Mucosa of descending colon (tissue), 3 donors: ENCODE measurements at regions not wholly inside any gene's neighbourhood (a gene's known extent, or its start where the extent isn't known, plus 50 kb on each side); places are given as distances from the start of the nearest gene placed in this dataset.
"Not testable (repeated sequence)": the region's sequence is repeated elsewhere in the genome, so short reads cannot be mapped to it uniquely, and the experiment has no call there.

ENCODE experiments used
- ATAC-seq: fragments of 200-7000 bp; cut with Tn5 transposase; one replicate; pipeline ENCODE4 v1.9.1; 2020; ENCODE audit warnings: mild to moderate bottlenecking, moderate library complexity
- DNase-seq, 3 donors: peaks; one replicate each; pipeline ENCODE4 v3.0.0-alpha.2; 2020
- H3K36me3 ChIP-seq: fragments of 200-600 bp; one replicate; pipeline ENCODE4 v1.8.0; 2021; ENCODE audit warnings: low read depth, mild to moderate bottlenecking
- H3K4me1 ChIP-seq: fragments of 200-600 bp; one replicate; pipeline ENCODE4 v1.8.0; 2021; ENCODE audit warnings: low read depth, mild to moderate bottlenecking
- H3K4me3 ChIP-seq: fragments of 200-600 bp; one replicate; pipeline ENCODE4 v1.8.0; 2021; ENCODE audit warnings: mild to moderate bottlenecking
- H3K9me3 ChIP-seq: fragments of 200-600 bp; one replicate; pipeline ENCODE4 v1.8.0; 2021; ENCODE audit warnings: mild to moderate bottlenecking
- intact Hi-C, 2 donors: fragments of 100-400 bp; cut with DNase I in 1 of 2; cut with micrococcal nuclease in 1 of 2; formaldehyde crosslinking; loops; one replicate each; pipeline versions ENCODE4 v1.11.0 to v1.11.1; 2022; cut with DNase I, micrococcal nuclease
- TF ChIP-seq, protein P1 (sequence below): fragments of 200-600 bp; IDR thresholded peaks from one replicate; pipeline ENCODE4 v1.8.0; 2022; ENCODE audit warnings: antibody characterized with exemption, mild to moderate bottlenecking
- donor health status: DM: no; HTN: no; CAD: no; lungs with moderate emphysema.
- donor health status: DM: no; HTN: no; CAD: no.
- donor health status: DM: no; HTN: yes; CAD: no.

DNA sequence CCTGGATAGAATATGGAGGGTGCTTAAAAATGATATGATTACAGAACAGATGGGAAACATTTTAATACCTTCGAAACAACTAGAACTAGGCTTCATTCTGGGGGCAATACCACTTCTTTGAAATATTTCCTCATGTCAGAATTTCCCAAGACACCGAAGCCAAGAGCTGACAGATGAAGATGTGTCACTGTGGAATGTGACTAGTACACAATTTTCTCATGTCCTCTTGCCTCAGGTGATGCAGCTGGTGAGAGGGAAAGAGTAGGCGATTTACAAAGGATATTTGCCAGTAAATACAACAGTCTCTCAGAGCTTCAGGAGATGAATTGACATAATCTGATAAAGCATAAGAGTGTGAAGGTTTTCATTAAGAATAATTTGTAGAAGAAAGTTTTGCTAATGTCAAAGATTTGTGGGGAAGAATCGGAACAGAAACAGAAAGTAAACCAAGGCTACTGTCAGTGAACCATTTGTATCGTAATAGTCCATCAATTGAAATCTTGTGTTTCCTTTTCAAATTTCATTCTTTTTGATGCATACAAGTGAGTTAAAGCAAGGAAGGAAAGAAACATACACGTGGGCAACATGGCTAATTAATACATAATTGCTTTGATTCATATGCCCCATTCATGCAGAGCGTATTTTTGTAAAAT lies 164.7 kb upstream of the CCN2 start:
- no peak for DNase-seq
- TF ChIP-seq, protein P1, sequence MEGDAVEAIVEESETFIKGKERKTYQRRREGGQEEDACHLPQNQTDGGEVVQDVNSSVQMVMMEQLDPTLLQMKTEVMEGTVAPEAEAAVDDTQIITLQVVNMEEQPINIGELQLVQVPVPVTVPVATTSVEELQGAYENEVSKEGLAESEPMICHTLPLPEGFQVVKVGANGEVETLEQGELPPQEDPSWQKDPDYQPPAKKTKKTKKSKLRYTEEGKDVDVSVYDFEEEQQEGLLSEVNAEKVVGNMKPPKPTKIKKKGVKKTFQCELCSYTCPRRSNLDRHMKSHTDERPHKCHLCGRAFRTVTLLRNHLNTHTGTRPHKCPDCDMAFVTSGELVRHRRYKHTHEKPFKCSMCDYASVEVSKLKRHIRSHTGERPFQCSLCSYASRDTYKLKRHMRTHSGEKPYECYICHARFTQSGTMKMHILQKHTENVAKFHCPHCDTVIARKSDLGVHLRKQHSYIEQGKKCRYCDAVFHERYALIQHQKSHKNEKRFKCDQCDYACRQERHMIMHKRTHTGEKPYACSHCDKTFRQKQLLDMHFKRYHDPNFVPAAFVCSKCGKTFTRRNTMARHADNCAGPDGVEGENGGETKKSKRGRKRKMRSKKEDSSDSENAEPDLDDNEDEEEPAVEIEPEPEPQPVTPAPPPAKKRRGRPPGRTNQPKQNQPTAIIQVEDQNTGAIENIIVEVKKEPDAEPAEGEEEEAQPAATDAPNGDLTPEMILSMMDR, result no peak
- Histone ChIP-seq H3K36me3 (no peaks in the 10 kb centered on the region), H3K4me1 (no peaks in the 10 kb centered on the region), H3K9me3 (no peaks in the 10 kb centered on the region), H3K4me3 (no peak overlapping the region)
- no peak for ATAC-seq
- intact Hi-C loops, result no loop called here

DNA sequence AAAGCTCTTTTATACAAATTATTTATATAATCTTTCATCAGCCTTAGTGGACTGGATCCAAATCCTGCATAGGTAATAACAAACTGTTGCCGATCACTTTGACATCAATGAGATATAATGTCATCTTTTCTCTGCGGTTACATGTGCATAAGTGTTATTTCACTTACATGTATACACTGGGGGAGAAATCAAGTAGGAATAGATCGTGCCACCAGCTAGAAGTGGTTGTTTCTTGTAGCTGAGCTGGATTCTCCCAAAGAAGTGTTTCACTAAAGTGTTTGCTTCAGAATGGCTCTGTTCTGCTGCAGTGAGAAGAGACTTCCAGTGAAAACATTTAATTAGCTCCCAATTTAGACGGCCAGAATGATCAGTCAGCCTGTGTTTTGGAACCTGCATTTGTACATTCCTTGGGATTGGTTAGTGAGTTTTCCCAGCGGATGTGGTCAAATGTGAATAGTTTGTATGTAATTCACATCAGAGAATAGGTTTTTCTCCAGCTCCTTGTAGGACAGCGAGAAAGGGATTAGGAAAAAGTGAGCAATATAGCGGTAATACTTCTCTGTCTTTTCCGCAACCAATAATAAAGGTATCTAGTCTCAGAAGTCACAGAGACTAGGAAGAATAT lies 163.1 kb upstream of the CCN2 start:
- peaks cover 13% of the 10 kb centered on the region for H3K9me3 ChIP-seq
- no peak for ATAC-seq
- H3K4me1 ChIP-seq, result no peaks in the 10 kb centered on the region
- no peaks in the 10 kb centered on the region for H3K36me3 ChIP-seq
- TF ChIP-seq, protein P1, result no peak
- no peak for DNase-seq
- H3K4me3 ChIP-seq, result no peak overlapping the region
- intact Hi-C loops, result no loop called here

DNA sequence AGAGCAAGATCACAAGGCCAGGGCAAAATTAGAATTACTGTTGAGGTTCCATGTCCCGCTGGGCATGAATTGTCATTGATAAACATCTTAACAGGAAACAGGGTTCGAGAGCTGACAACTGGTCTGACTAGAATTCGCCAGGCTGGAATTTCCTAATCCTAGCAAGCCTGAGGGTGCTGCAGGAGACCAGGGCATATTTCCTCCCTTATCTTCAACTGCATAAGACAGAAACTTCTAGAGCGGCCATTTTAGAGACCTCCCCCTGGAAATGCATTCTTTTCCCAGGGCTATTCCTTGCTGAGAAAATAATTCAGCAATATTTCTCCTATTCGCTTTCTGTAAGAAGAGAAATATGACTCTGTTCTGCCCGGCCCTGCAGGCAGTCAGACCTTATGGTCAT lies 158.6 kb upstream of the CCN2 start:
- ATAC-seq, H3K36me3 ChIP-seq, H3K4me1 ChIP-seq, intact Hi-C loops, H3K4me3 ChIP-seq, DNase-seq: not testable (repeated sequence)
- H3K9me3 ChIP-seq, result peaks cover 21% of the 10 kb centered on the region

DNA sequence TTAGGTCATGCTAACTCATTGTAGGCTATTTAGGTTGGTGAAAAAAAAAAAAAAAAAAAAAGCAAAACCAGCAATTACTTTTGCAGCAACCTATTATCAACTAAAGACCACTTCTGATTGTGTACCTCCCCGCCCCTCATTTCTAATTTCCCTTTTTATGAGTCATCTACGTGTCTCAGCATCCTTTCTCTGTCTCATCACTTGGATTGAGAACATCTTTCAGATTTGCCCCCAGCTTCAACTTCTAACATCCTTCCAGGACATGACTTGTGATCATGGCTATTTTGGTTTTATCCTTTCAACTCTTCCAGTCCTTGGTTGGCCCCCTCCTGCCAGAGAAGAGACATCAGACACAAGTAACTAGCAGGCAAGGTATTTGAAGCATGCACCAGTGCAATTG lies 156.7 kb upstream of the CCN2 start:
- H3K36me3 ChIP-seq, result no peaks in the 10 kb centered on the region
- H3K9me3 ChIP-seq, result peaks cover 21% of the 10 kb centered on the region
- intact Hi-C loops, result no loop called here
- DNase-seq (no peak), ATAC-seq (no peak)
- no peaks in the 10 kb centered on the region for H3K4me1 ChIP-seq
- no peak overlapping the region for H3K4me3 ChIP-seq
- TF ChIP-seq, protein P1, result no peak

DNA sequence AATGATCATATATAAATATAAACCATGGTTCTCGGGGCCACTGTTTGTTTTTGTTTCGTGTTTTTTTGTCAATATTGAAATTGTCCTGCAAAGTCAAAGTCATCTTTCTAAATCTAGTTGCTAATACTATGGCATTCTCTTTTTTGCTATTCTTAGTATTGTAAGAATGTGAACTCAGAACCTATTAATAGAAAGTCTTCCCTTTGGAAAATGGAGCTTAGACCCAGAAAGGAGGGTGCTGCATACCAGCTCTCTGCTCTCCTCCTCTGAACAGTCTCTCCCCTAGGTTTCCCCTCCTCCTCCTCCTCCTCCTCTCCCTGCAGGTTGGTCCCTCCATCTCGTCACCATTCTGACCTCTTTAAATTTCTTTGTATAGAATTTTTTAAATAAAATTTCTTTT lies 150.4 kb upstream of the CCN2 start:
- Histone ChIP-seq H3K9me3 (no peaks in the 10 kb centered on the region), H3K4me3 (no peak overlapping the region), H3K36me3 (no peaks in the 10 kb centered on the region), H3K4me1 (no peaks in the 10 kb centered on the region)
- intact Hi-C loops, result no loop called here
- ATAC-seq, result no peak
- TF ChIP-seq, protein P1, result no peak
- no peak for DNase-seq

DNA sequence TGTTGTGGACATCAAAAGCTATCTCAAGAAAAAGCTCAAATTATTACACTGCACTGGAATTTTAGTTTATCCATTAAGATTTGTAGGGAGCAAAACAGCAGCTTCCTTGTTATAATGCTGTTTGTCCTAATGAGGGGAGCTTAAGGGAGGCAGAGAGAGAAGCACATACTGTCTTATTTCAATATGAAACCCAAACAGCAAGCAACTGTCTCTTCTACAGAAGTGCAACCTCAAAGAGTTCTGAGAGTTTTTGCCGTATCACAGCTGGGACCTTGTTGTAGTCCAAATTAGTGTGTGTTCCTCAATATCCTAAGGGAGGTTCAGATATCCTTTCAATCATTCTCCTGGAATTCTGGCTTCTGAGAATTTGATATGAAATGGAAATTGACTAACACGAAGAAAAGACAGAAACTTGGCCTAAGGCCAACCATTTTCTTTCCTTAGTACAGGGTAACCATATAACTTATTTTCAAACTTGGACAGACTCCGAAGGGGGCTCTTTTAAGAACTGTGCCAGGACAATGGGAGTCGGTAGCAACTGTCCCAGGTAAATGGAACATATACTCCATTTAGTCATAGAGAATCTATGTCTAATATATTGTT lies 149.3 kb upstream of the CCN2 start:
- DNase-seq (no peak), ATAC-seq (no peak)
- H3K36me3 ChIP-seq, result no peaks in the 10 kb centered on the region
- no peaks in the 10 kb centered on the region for H3K9me3 ChIP-seq
- intact Hi-C loops, result no loop called here
- no peaks in the 10 kb centered on the region for H3K4me1 ChIP-seq
- no peak overlapping the region for H3K4me3 ChIP-seq
- TF ChIP-seq, protein P1, result no peak
